ENCODE measurements at regions not wholly inside any gene's neighbourhood (a gene's known extent, or its start where the extent isn't known, plus 50 kb on each side); places are given as distances from the start of the nearest gene placed in this dataset.

GRCh38 chr11:127063241-127063640 is 62.7 kb upstream of the KIRREL3 start (continued):
- no peak for TF ChIP-seq TAF1 (IDR thresholded peaks at IDR 0.05; ENCODE audit: borderline replicate concordance, low read depth, low read length)

DNA sequence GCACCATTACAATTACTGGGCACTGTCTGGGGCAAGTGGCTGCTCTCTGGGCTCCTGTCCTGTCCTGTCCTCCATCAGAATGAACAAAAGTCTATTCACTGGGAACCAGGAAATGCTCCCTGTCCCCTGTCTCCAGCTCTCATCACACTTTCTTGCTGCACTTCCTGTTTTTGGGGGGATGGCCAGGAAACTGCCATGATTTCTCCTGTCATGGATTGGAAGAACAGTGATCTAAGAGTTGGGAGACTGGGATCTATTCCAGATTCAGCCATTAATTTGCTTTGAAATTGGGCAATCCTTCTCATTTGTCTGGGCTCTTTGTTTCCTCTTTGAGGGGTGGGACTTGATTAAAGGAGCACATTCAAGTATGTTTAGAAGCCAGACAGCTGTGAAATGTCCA is 61.4 kb upstream of the KIRREL3 start:
- Histone ChIP-seq H3K4me1 (ENCODE audit: control insufficient read depth in 1 of 2, insufficient read depth in 2 of 2, low read depth in 1 of 2, low read length in 1 of 2) (no peaks in the 10 kb centered on the region), H3K36me3 (replicated peaks in 1 of 2; ENCODE audit: control insufficient read depth in 1 of 2, insufficient read depth in 2 of 2, low read length in 1 of 2) (no peaks in the 10 kb centered on the region), H3K9me3 (no peaks in the 10 kb centered on the region), H3K27me3 (ENCODE audit: insufficient read depth) (peaks cover 3% of the 10 kb centered on the region; the same call in 1 of the 2 replicates), H3K27ac (ENCODE audit: low read depth in 2 of 2, low read length in 1 of 2) (no peak overlapping the region), H3K4me2 (no peak overlapping the region), H3F3A (replicated peaks; ENCODE audit: insufficient read depth) (no peaks in the 10 kb centered on the region), H3K9me2 (no peaks in the 10 kb centered on the region), H3K9ac (no peak overlapping the region), H3K79me2 (ENCODE audit: insufficient read depth) (no peaks in the 10 kb centered on the region), H2AFZ (ENCODE audit: low read depth) (no peak overlapping the region), H3K4me3 (ENCODE audit: low read depth in 2 of 2, low read length in 1 of 2) (no peak overlapping the region), H4K20me1 (ENCODE audit: insufficient read depth) (no peaks in the 10 kb centered on the region)
- CTCF ChIA-PET = no interaction called here
- TF ChIP-seq MEF2A (IDR thresholded peaks at IDR 0.05; ENCODE audit: borderline replicate concordance, low read depth) (no peak), FOXM1 (IDR thresholded peaks at IDR 0.05; ENCODE audit: low read depth) (no peak), TEAD4 (IDR thresholded peaks at IDR 0.05; ENCODE audit: borderline replicate concordance, insufficient read depth) (no peak), SMC3 (IDR thresholded peaks at IDR 0.05; ENCODE audit: low read depth, low read length) (no peak), NRF1 (IDR thresholded peaks at IDR 0.05; ENCODE audit: low read depth, low read length) (no peak), USF1 (IDR thresholded peaks at IDR 0.05; ENCODE audit: borderline replicate concordance, low read depth) (no peak), EP300 (IDR thresholded peaks at IDR 0.05; ENCODE audit: borderline replicate concordance in 1 of 2, low read depth in 1 of 2, low read length in 1 of 2) (no peak), RXRA (IDR thresholded peaks at IDR 0.05; ENCODE audit: borderline replicate concordance, low read depth) (no peak)
- TF ChIP-seq, protein P1, sequence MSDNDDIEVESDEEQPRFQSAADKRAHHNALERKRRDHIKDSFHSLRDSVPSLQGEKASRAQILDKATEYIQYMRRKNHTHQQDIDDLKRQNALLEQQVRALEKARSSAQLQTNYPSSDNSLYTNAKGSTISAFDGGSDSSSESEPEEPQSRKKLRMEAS (IDR thresholded peaks at IDR 0.05; ENCODE audit: low read depth) = no peak
- TF ChIP-seq, protein P2, sequence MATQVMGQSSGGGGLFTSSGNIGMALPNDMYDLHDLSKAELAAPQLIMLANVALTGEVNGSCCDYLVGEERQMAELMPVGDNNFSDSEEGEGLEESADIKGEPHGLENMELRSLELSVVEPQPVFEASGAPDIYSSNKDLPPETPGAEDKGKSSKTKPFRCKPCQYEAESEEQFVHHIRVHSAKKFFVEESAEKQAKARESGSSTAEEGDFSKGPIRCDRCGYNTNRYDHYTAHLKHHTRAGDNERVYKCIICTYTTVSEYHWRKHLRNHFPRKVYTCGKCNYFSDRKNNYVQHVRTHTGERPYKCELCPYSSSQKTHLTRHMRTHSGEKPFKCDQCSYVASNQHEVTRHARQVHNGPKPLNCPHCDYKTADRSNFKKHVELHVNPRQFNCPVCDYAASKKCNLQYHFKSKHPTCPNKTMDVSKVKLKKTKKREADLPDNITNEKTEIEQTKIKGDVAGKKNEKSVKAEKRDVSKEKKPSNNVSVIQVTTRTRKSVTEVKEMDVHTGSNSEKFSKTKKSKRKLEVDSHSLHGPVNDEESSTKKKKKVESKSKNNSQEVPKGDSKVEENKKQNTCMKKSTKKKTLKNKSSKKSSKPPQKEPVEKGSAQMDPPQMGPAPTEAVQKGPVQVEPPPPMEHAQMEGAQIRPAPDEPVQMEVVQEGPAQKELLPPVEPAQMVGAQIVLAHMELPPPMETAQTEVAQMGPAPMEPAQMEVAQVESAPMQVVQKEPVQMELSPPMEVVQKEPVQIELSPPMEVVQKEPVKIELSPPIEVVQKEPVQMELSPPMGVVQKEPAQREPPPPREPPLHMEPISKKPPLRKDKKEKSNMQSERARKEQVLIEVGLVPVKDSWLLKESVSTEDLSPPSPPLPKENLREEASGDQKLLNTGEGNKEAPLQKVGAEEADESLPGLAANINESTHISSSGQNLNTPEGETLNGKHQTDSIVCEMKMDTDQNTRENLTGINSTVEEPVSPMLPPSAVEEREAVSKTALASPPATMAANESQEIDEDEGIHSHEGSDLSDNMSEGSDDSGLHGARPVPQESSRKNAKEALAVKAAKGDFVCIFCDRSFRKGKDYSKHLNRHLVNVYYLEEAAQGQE (IDR thresholded peaks at IDR 0.05; ENCODE audit: low read depth, low read length) = no peak
- no peak for DNase-seq
- POLR2A ChIA-PET = no interaction called here

- H3K4me3 ChIP-seq (ENCODE audit: low read depth in 2 of 2, low read length in 1 of 2) = no peak overlapping the region
- H3K4me1 ChIP-seq (ENCODE audit: control insufficient read depth in 1 of 2, insufficient read depth in 2 of 2, low read depth in 1 of 2, low read length in 1 of 2) = no peaks in the 10 kb centered on the region
- H3K27ac ChIP-seq (ENCODE audit: low read depth in 2 of 2, low read length in 1 of 2) = no peak overlapping the region
- WGBS (ENCODE audit: low lambda C conversion rate) = 54% methylated on average over 7 of the region's 7 CpGs
- H3K9ac ChIP-seq = no peak overlapping the region
- H3K4me2 ChIP-seq = no peak overlapping the region
- ChIA-PET POLR2A (no interaction called here), CTCF (interaction anchor here (0.6 to 2.6 kb wide), 2 partner anchors 14 to 169 kb away, joined by 3 to 9 read pairs; no protein-coding TSS in a partner anchor)
- no peak for DNase-seq
- H3K79me2 ChIP-seq (ENCODE audit: insufficient read depth) = no peaks in the 10 kb centered on the region
- H3K9me3 ChIP-seq = no peaks in the 10 kb centered on the region
- no peak overlapping the region for H2AFZ ChIP-seq (ENCODE audit: low read depth)
- no peaks in the 10 kb centered on the region for H3K9me2 ChIP-seq
- no peaks in the 10 kb centered on the region for H3K36me3 ChIP-seq (replicated peaks in 1 of 2; ENCODE audit: control insufficient read depth in 1 of 2, insufficient read depth in 2 of 2, low read length in 1 of 2)
- no peaks in the 10 kb centered on the region for H3F3A ChIP-seq (replicated peaks; ENCODE audit: insufficient read depth)
- H3K27me3 ChIP-seq (ENCODE audit: insufficient read depth) = no peaks in the 10 kb centered on the region; the same call in 1 of the 2 replicates
- H4K20me1 ChIP-seq (ENCODE audit: insufficient read depth) = no peaks in the 10 kb centered on the region
- TF ChIP-seq POLR2AphosphoS5 (IDR thresholded peaks at IDR 0.05; ENCODE audit: low read depth, low read length) (no peak), ELF1 (IDR thresholded peaks at IDR 0.05) (no peak), SIN3A (IDR thresholded peaks at IDR 0.05; ENCODE audit: borderline replicate concordance, low read depth, low read length) (no peak), FOXM1 (IDR thresholded peaks at IDR 0.05; ENCODE audit: low read depth) (no peak), USF2 (IDR thresholded peaks at IDR 0.05; ENCODE audit: borderline replicate concordance, low read depth, low read length) (no peak), ZBTB33 (IDR thresholded peaks at IDR 0.05; ENCODE audit: borderline replicate concordance, low read depth) (no peak), IRF3 (IDR thresholded peaks at IDR 0.05; ENCODE audit: low read depth, low read length) (no peak), RXRA (IDR thresholded peaks at IDR 0.05; ENCODE audit: borderline replicate concordance, low read depth) (no peak), FOSL2 (IDR thresholded peaks at IDR 0.05; ENCODE audit: borderline replicate concordance, low read depth) (no peak)
Measured at GRCh38 chr11:127059750-127060149, 59.2 kb upstream of the KIRREL3 start.

Data from SK-N-SH (cell line).